ENCODE measurements at regions not wholly inside any gene's neighbourhood (a gene's known extent, or its start where the extent isn't known, plus 50 kb on each side); places are given as distances from the start of the nearest gene placed in this dataset.

DNA sequence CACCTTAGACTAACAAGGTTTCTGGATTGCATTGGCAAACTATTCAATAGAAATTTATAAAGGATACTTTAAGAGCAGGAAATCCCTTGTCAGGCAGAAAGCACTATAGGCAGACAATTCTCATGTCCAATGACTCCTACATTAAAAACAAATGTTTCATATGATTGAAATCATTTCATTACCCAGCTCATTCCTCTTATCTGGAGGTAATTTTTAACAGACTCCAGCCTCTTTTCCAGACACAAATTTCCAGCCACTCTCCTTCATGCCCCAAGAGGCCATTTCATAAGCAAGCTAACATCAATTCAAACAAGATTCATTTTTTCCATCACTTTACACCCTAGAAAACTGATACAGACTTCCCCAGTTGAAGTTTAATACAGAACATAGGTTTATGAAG is 495.1 kb upstream of the FRG1 start:
- Histone ChIP-seq H4K20me1 (ENCODE audit: insufficient read depth, low read length) (no peaks in the 10 kb centered on the region), H3K36me3 (replicated peaks; ENCODE audit: low read depth, low read length) (no peaks in the 10 kb centered on the region), H3K4me3 (ENCODE audit: low read length) (no peak overlapping the region), H3K9me3 (ENCODE audit: insufficient read depth, low read length) (no peaks in the 10 kb centered on the region), H3K79me2 (ENCODE audit: low read length) (no peaks in the 10 kb centered on the region), H3K4me2 (ENCODE audit: low read length) (no peak overlapping the region), H3K9ac (ENCODE audit: low read length) (no peak overlapping the region), H2AFZ (ENCODE audit: low read depth, low read length) (no peak overlapping the region), H3K27me3 (ENCODE audit: low read depth, low read length) (no peaks in the 10 kb centered on the region), H3K27ac (ENCODE audit: low read length) (no peak overlapping the region), H3K4me1 (ENCODE audit: low read length) (no peaks in the 10 kb centered on the region)
- TF ChIP-seq EZH2phosphoT487 (IDR thresholded peaks at IDR 0.05; ENCODE audit: low read depth) (no peak), CTCF (IDR thresholded peaks at IDR 0.05; ENCODE audit: low read depth, low read length) (no peak)

GRCh38 chr4:189463734-189464133 is 476.9 kb upstream of the FRG1 start:
- Histone ChIP-seq H3K27me3 (ENCODE audit: low read depth, low read length) (no peaks in the 10 kb centered on the region), H3K9ac (ENCODE audit: low read length) (no peak overlapping the region)

DNA sequence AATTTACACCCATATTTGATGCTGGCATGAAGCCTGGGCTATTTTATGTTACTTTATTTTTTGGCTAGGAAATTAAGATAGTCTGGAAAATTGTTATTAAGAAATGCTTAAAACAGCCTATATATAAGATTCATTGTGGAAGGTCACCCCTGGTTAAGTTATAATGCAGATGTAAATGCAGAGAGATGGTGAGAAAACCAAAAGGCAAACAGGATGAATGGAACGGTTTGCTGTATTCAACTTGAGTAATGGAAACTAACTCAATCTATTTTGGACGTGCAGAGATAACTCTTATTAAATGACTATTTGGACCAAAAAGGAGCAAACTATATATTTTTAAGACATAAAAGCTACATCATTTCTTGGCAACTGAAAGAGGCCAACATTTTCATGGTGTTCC is 446.3 kb upstream of the FRG1 start:
- H3K4me1 ChIP-seq (ENCODE audit: low read length): peaks cover 8% of the 10 kb centered on the region
- H3K27me3 ChIP-seq (ENCODE audit: low read depth, low read length): no peaks in the 10 kb centered on the region
- no peak overlapping the region for H3K4me2 ChIP-seq (ENCODE audit: low read length)
- no peak for TF ChIP-seq CTCF (IDR thresholded peaks at IDR 0.05; ENCODE audit: low read depth, low read length)
- TF ChIP-seq EZH2phosphoT487 (IDR thresholded peaks at IDR 0.05; ENCODE audit: low read depth): no peak
- H3K79me2 ChIP-seq (ENCODE audit: low read length): no peaks in the 10 kb centered on the region
- H3K9me3 ChIP-seq (ENCODE audit: insufficient read depth, low read length): no peaks in the 10 kb centered on the region
- H3K27ac ChIP-seq (ENCODE audit: low read length): no peak overlapping the region
- H3K36me3 ChIP-seq (replicated peaks; ENCODE audit: low read depth, low read length): no peaks in the 10 kb centered on the region
- H2AFZ ChIP-seq (ENCODE audit: low read depth, low read length): no peak overlapping the region
- H3K9ac ChIP-seq (ENCODE audit: low read length): no peak overlapping the region
- H4K20me1 ChIP-seq (ENCODE audit: insufficient read depth, low read length): no peaks in the 10 kb centered on the region
- no peak overlapping the region for H3K4me3 ChIP-seq (ENCODE audit: low read length)

More at GRCh38 chr4:189463734-189464133, 476.9 kb upstream of the FRG1 start:
- Histone ChIP-seq H3K36me3 (replicated peaks; ENCODE audit: low read depth, low read length) (no peaks in the 10 kb centered on the region), H2AFZ (ENCODE audit: low read depth, low read length) (no peak overlapping the region), H3K9me3 (ENCODE audit: insufficient read depth, low read length) (no peaks in the 10 kb centered on the region), H3K4me3 (ENCODE audit: low read length) (no peak overlapping the region), H4K20me1 (ENCODE audit: insufficient read depth, low read length) (no peaks in the 10 kb centered on the region), H3K79me2 (ENCODE audit: low read length) (no peaks in the 10 kb centered on the region), H3K4me1 (ENCODE audit: low read length) (no peaks in the 10 kb centered on the region), H3K4me2 (ENCODE audit: low read length) (no peak overlapping the region), H3K27ac (ENCODE audit: low read length) (no peak overlapping the region)
- TF ChIP-seq CTCF (IDR thresholded peaks at IDR 0.05; ENCODE audit: low read depth, low read length) (no peak), EZH2phosphoT487 (IDR thresholded peaks at IDR 0.05; ENCODE audit: low read depth) (no peak)

GRCh38 chr4:189497516-189497915 is 443.2 kb upstream of the FRG1 start:
- Histone ChIP-seq H3K9me3 (ENCODE audit: insufficient read depth, low read length) (no peaks in the 10 kb centered on the region), H2AFZ (ENCODE audit: low read depth, low read length) (no peak overlapping the region), H3K36me3 (replicated peaks; ENCODE audit: low read depth, low read length) (no peaks in the 10 kb centered on the region), H3K79me2 (ENCODE audit: low read length) (no peaks in the 10 kb centered on the region), H3K9ac (ENCODE audit: low read length) (no peak overlapping the region), H3K27ac (ENCODE audit: low read length) (no peak overlapping the region), H3K4me1 (ENCODE audit: low read length) (peaks cover 6% of the 10 kb centered on the region), H4K20me1 (ENCODE audit: insufficient read depth, low read length) (no peaks in the 10 kb centered on the region), H3K4me3 (ENCODE audit: low read length) (no peak overlapping the region), H3K27me3 (ENCODE audit: low read depth, low read length) (no peaks in the 10 kb centered on the region), H3K4me2 (ENCODE audit: low read length) (no peak overlapping the region)
- TF ChIP-seq EZH2phosphoT487 (IDR thresholded peaks at IDR 0.05; ENCODE audit: low read depth) (no peak), CTCF (IDR thresholded peaks at IDR 0.05; ENCODE audit: low read depth, low read length) (no peak)
